Medulla oblongata (tissue), 1 donor: ENCODE measurements at regions not wholly inside any gene's neighbourhood (a gene's known extent, or its start where the extent isn't known, plus 50 kb on each side); places are given as distances from the start of the nearest gene placed in this dataset.

Experiments
- DNase-seq: peaks from one replicate; pipeline ENCODE4 v3.0.0-alpha.2; 2015; ENCODE audit errors: extremely low spot score

DNA sequence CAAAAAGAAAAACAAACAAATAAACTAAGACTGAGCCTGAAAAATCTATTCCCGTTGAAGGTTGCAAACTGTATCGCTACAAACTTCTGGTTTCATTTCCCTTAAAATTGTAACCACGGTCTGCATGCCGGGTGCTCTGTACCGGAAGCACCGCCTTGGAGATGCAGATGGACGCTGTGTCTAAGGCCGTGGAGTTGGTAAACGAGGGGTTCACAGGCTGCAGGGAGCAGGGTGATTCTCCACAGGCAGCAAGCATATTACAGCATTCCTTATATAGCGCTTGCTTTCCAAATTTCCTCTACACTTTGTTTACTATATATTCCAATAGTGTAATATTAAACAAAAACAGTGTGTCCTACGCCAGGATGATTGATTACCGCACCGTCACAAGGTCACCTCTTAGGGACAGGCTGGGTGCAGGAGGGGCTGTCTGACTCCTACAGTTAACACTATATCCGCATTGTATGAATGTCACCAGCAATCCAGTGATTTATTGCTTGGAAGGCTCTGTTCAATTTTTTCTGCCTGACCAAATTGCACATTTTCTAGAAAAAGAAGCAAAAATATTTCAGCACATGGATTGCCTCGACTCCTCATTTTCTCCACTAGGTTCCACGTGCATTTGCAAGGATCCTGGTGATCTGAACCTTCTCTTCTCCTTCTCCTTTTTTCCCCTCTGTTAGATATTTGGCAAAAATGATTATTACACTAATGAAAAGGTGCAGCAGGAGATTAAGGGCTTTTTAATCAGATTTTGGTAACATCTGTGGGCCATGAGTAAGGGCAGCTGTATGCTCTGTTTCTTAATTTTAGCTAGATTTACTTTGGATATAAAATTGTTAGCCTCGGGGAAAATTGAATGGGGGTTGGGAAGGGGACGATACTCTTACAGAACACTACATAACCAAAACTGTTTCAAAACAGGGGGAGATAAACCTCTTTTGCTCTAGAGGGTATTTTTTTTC lies 325.8 kb upstream of the MGMT start:
- peak; percentile 60 for DNase-seq

DNA sequence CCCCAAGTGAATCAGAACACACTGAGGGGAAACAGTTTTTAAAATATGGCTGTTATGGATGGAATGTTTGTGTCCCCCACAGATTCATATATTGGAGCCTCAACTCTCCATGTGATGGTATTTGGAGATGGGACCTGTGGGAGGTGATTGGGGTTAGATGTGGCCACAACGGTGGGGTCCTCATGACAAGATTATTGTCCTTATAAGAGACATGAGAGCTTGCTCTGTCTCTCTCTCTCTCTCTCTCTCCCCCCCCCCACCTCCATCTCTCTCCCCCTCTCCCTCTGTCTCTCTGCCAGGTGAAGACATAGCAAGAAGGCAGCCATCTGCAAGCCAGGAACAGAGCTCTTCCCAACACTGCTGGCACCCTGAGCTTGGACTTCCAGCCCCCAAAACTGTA lies 315.8 kb upstream of the MGMT start:
- no peak for DNase-seq

DNA sequence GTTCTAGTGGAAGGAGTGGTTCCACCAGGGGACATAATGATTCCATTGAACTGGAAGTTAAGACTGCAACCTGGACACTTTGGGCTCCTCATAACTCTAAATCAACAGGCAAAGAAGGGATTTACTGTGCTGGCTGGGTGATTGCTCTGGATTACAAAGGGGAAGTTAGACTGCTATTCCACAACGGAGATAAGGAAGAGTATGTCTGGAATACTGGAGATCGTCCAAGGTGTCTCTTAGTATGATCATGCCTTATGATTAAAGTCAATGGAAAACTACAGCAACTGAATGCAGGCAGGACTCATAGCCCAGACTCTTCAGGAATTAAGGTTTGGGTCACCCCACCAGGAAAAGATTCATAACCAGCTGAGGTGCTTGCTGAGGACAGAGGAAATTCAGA lies 310.6 kb upstream of the MGMT start:
- no peak for DNase-seq

DNA sequence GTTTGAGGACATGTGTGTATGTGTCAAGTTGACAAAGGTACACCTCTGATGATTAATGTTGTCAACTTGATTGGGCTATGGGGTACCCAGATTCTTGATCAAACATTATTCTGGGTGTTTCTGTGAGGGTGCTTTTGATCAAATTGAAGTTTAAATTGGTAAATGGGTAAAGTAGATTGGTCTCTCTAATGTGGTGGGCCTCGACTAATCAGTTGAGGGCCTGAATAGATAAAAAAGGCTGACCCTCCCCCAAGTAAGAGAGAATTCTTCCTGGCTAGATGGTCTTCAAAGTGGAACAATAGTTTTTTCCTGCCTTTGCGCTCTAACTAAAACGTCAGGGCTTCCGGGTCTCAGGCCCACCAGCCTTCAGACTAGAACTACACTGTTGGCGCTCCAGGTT lies 309.9 kb upstream of the MGMT start:
- no peak for DNase-seq

DNA sequence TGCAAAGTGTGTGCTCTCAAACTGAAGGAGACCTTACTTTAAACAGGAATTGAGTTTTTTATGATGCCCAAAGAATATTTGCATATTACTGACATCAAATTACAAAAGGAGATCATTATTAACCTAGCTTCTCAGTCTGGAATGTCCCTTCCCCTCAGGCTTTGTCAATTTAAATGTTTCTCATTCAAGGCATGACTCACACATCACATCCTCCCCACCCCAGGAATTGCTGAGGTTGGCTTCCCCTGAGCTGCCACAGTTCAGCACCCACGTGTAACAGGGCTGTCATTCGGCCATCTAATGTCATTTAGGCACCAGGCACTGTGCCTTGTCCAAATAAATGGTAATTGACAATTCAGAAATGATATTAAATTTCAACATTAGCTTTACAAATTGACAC lies 305.9 kb upstream of the MGMT start:
- DNase-seq, result no peak

DNA sequence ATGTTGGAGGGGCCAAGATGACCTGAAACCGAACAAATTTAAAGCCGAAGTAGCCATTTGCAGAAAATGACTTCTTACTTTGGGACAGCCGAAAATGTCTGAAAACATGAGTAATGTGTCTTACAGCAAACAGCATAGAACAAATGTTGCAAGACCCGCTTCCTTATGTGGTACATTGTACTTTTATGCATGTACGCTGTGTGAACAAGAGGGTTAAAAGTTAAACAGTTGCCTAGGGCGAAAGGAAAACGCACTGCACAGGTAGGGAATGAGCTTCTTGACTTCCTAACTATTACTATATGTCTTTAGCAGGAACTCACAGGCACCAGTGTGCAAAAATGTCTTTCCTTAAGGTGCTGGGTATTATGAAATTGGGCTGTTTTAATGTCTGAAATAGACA lies 303.5 kb upstream of the MGMT start:
- DNase-seq, result no peak

DNA sequence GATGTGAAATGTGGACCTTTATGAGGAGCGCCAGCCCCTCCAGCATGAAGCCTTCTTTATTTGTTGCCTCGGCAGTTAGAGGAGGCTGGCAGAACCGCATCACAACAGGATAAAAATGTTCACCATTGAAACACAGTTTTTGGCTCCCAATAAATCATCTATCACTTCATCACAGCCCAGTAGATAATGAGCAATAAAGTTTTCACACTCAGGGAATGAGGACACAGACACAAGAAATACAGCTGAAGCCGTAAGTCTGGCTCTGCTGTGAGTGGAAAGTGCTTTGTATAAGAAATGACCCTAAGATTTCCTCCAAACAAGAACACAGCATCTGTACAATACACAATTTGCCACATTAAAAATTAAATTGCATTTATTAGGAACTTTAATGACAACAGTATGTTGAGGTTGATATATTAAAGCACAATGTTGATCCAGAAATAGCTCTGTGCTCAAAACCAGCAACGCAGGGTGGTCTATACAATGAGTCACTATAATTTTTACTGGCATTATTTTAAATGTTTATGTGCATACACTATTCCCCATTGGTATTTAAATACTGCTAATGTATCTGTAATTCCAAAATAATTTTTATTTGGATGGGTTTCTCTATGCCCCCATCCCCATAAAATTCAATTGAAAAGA lies 301.8 kb upstream of the MGMT start:
- no peak for DNase-seq

DNA sequence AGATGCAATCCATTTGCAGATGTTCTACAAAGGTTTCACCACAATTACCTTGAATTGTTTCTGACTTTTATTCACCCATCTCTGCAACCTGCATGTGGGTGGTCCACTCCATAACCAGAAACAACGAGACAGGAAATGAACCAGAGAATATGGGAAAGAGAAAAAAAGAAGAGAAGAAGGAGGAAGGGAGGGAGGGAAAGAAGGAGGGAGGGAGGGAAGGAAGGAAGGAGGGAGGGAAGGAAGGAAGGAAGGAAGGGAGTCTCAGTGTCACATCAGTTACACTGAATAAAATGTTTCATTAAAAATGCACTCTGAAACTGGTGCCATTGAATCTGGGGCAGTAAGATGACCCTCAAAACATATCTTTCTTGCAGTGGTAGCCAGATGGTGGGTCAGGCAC lies 301.3 kb upstream of the MGMT start:
- no peak for DNase-seq

DNA sequence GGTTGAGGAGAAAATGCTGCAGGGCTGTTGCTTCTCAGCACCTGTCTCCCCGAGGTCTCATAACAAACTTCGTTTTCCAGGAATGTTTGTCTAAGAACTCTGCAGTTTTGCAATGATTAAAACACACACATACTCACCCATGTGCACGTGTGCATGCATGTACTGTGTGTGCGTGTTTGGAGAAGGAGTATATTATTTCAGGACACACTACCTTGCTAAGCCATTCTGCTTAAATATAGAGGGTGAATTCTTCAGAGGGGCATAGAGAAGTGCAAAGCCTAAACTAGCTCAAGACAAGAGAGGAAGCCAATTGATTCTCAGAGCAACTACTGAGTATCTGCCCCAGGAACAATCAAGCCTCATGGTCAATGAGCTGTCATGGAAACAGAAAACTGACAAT lies 298.4 kb upstream of the MGMT start:
- DNase-seq, result no peak

DNA sequence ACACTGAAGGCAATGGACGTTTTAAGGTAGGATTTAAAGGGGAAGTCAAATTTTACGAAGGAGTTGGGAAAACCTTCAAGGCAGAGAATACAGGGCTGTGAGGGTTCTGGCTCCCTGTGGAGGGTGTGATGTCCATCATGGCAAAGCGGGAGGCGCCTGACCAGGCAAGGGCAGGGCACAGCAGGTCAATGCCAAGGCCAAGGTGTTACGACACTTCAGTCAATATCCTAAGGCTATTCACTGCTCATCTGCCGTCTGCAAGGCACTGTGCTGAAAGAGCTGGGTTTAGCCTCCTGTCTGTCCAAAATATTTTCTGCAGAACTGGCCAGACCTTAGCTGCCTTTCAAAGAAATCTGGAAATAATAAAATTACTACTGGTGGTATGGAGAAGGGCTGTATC lies 297.9 kb upstream of the MGMT start:
- no peak for DNase-seq

DNA sequence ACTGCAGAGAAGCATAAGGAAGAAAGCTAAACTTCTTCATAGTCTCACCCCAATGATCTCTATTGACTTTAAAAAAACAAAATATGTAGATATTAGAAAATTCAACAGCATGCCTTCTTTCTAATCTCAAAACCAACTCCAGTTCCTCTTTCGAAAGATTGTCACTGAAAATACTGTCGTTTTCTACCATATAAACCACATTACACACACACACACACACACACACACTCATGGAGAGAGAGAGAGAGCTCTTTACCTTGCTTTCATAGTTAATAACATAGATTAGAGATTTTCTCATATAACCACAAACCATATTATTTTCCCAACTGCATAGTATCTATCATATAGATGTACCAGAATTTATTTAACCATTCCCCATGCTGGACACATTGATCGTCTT lies 296.2 kb upstream of the MGMT start:
- DNase-seq, result no peak

DNA sequence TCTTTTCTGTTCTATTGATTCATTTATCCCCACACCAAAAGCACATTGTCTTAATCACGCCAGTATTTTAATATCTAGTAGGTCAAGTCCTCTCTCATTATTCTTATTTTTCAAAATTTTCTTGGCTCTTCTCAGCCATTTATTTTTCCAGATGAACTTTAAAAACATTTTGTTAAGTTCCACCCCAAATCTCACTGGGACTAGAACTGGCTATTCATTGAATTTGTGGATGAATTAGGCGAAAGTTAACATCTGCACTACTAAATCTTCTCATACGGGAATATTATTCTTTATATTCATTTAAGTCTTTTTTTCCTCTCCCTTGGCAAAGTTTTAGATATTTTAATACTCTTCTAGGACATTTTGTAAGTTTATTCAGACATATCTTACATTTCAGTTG lies 295.2 kb upstream of the MGMT start:
- no peak for DNase-seq

DNA sequence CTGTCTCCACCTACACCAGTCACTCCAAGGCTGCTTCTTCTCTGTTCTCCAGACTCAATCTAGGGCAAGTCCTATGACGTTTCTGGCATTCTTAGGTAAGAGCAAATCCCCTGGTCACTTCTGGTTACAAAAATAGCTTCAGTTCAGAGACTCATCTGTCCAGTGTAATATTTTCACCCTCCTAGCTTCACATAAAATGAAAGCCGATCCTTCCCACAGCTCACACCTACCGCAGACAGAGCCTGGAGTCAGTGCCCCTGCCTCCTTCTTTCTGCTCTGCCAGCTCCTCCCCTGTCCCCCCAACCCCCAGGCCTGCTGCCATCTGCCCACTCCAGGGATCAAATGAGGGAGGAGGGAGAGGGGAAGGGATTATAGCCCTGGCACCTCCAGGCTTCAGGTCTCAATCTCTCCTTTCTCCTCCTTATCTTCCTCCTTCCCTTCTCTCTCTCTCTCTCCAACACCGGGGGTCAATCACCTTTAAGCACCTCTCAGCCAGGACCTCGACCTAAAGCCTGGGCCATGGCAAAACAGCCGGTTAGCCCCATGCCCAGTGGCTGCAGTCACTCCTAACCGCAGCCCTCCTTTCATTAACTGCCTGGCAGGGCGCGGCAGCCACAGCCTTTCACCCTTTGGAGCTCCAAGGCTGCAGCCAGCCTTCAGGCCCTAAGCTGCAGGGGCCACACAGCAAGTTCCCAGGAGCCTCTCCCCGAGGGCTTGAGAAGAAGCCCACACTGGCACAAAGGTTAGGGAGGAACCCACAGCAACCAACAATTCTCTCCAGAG lies 292.6 kb upstream of the MGMT start:
- no peak for DNase-seq

DNA sequence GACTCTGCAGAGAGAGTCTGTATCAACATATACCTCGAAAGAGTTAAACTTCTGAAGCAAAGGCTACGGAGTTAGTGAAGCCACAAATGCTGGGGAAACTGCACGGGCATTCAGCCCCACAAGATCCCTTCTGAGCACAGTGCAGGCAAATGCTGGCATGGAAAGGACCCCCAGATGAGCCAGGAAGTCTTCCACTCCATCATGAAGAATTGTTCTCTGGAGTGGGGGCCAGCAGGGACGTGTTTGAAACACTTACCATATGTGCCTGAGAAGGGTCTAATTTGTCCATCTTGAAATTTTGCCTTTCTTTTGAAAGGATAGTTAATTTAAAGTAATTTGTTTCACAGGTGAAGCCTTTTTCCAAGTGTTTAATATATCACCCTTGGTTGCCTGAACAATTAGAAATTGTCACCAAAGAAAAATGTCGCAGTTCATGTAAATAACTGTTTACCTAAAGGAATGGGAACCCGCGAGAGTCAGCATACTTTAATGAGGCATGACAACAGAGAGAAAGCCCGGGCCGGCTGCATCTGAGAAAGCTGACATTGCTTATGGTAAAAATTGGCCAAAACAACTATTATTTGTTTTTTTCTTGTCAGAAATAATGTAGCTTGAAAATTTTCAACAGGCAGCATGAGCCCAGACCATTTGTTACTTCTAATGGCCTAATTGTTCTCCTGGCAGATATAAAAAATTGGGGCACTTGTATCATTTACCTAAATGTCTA lies 287.6 kb upstream of the MGMT start:
- DNase-seq, result no peak

DNA sequence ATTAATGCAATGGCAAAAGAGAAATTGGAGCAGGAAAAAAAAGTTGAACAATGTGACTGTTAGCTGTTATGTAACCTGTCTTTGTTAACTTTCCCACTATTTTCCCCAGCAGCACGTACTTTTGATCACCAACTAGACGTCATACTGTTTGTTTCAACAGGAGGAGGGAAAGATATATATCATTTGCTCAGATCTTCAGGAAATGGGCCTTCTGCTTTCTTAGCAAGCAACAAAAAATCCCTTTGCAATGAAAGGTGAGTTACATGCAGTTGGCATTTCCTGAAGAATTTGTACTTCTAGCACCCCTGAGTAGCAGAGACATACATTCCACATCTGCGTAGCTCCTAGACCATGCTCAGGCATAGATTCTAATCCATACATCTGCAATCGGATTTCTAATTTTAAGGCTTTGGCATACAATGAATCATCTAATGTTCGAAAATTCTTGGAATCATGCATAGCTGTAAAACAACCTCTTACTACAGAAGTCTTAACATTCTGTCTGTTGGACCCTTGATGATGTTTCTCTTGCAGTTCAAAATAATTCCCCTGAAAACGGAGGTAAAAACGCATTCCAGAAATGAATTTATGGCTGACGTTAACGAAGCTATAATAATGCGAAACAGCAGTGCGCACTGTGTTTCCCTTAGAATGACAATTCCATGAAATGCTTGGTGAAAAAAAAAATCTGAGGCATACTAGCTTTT lies 286.9 kb upstream of the MGMT start:
- DNase-seq, result no peak

DNA sequence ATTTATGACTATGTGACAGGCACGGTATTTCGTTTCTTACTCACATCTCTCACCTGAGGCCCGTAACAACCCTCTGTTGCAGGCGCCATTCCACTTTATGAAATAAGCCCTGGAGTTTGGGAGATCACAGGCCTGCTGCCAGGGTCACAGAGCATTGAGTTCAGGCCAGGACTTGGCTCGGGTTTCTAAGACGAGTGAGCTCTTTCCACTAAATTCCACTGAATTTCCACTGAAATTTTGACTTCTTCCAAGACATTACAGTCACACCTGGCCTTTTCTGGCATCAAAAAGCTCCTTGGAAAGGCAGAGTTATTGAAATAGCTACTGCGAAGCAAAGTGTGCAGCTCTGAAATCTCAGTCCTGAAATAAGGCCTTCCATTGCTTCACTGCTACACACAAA lies 282.8 kb upstream of the MGMT start:
- no peak for DNase-seq

DNA sequence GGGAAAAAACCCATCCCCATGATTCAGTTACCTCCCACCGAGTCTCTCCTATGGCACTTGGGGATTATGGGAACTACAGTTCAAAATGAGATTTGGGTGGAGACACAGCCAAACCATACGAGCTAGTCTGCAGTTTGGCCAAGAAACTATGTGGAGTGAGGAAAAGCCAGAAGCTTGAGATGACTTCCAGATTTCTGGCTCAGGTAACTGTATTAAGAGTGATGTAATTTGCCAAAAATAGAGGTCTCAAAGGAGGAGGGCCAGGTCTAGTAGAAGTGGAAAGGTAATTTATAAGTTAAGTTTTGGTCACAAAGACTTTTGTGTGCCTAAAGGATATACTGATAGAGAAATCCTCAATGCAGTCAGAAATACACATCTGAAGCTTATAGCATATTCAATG lies 279.7 kb upstream of the MGMT start:
- DNase-seq, result no peak

DNA sequence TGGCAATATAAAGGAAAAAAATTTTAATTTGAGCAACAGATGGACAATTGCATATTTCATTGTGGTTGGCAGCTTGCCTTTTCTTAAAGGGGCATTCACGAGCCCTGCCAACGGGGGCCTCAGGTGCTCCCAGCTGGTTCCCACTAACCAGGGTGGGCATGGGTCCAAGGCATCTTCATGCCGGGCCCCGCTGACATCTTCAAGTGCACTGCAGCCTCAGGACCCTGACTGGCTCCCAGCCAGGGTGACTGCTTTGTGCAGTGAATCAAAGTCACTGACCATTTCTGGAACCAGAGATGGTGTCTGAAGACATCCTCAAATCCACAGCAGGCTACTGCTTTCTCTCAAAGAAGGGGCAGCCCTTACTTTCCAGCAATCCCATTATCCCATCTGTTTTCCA lies 275.2 kb upstream of the MGMT start:
- no peak for DNase-seq

DNA sequence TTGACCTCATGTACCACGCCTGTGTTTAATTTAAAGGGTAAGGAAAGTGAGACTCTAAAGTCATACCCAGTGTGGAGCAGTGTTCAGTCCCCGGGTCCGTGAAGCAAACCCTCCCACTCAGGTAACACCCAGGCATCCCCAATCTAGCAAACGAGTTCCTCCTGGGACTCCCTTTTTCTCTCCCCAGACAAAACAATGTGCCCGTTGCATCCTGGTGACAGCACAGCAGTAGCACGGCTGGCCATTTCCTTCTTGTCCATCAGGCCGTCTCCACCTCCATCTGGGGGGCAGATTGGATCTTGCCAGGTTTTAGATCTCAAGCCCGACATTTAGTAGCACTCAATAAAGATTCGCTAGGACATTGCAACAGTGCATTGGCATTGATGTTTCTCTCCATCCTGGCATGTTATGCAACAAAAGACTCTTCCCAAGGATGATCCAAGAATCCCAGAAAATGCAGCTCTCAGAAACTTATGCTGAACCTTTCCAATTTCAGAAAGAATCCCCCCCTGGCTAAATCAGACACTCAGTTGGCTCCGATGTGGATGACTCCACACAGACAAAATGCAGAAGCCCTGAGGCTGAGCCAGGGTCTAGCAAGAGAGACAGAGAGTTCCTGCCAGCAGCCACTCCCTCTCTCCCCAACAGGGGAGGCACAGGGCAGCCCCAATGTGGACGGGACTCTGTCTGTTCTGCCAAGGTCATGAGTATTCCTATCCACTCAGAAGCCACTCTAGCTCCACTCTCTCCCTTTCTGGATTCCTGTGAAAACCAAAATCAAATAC lies 274.5 kb upstream of the MGMT start:
- DNase-seq, result no peak

DNA sequence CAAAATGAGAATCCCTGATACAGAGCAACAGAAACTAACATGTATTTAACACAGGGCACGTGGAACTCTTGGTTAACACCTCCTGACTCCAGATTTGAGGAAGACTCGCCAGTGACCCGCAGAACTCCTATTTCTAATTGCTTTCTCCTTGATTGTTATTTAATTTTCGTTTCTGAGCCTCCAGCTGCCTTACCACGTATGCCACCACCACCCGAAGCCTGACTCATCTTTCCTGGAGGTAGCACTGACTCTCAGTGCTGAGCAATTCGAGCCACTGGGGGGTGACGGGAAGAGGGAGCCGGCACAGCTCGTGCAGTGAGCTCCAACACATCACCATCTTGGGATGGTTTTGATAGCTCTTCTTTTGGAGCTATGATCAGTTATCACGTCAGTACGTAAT lies 273.9 kb upstream of the MGMT start:
- no peak for DNase-seq
